ENCODE measurements at regions not wholly inside any gene's neighbourhood (a gene's known extent, or its start where the extent isn't known, plus 50 kb on each side); places are given as distances from the start of the nearest gene placed in this dataset.

DNA sequence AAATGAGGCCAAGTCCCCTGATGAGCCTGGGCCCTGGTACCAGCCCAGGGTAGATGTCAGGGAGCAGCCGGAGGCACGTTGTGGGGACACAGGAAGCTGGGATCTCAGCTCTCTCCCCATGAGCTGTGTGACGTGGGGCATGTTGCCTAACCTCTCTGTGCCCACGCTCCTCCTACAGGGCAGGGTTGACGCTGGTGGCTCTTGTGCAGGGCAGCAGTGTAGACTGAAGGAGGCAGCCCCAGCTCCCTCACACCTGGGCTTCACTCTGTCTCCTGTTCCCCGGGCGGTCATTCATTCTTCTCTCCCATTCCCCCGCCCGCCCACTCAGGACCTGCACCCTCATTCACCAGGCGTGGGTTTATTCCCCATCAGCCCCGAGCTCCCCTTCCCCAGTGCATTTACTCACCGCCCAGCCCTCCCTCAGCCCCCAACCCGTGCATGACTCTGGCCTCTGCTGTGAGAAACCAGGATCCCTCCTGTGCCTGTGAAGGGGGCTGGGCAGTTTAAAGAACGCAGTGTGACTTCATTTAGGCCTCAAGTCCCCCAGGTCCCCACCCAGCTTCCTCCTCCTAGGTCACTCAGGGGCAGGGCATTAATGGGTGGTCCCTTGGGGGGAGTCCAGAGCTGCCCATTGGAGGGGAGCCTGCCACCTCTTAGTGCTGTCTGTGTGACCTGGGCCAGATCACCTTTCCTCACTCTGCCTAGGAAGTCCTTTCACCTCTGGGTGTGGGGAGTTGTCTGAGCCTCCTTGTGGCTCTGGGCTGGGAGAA lies 285.7 kb downstream of the PTPRU start:
- no peak for ATAC-seq
- intact Hi-C loops (cut with DNase I), result no loop called here
- H3K27me3 ChIP-seq, result peaks cover 0 to 84% (median 41%) of the 10 kb centered on the region in 7 donors

DNA sequence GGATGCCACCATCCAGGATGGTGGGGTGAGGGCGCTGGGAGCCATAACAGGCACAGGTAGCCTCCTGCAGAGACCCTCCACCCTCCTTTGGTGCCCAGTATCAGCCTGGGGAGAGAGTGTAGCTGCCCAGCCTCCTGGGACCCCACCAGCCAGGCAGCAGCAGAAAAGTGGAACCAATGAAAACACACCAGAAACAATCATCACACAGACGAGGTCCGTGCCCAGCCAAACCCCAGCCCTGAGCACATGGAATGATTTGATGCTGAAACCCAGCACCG lies 285.1 kb downstream of the PTPRU start:
- Histone ChIP-seq H3K4me3 (no peak overlapping the region), H3K27ac (no peak overlapping the region), H3K9me3 (no peaks in the 10 kb centered on the region), H3K4me1 (no peaks in the 10 kb centered on the region), H3K27me3 (peaks cover 0 to 81% (median 35%) of the 10 kb centered on the region in 7 donors), H3K36me3 (no peaks in the 10 kb centered on the region)
- intact Hi-C loops (cut with DNase I), result no loop called here
- TF ChIP-seq, protein P1, sequence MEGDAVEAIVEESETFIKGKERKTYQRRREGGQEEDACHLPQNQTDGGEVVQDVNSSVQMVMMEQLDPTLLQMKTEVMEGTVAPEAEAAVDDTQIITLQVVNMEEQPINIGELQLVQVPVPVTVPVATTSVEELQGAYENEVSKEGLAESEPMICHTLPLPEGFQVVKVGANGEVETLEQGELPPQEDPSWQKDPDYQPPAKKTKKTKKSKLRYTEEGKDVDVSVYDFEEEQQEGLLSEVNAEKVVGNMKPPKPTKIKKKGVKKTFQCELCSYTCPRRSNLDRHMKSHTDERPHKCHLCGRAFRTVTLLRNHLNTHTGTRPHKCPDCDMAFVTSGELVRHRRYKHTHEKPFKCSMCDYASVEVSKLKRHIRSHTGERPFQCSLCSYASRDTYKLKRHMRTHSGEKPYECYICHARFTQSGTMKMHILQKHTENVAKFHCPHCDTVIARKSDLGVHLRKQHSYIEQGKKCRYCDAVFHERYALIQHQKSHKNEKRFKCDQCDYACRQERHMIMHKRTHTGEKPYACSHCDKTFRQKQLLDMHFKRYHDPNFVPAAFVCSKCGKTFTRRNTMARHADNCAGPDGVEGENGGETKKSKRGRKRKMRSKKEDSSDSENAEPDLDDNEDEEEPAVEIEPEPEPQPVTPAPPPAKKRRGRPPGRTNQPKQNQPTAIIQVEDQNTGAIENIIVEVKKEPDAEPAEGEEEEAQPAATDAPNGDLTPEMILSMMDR (IDR thresholded peaks at IDR 0.05), result no peak
- ATAC-seq (no peak), DNase-seq (no peak)
- WGBS, 2 donors, result 53 to 65% methylated on average over 4 of the region's 4 CpGs

More for the DNA sequence above, 285.7 kb downstream of the PTPRU start:
- Histone ChIP-seq H3K27ac (no peak overlapping the region), H3K4me3 (no peak overlapping the region), H3K4me1 (no peaks in the 10 kb centered on the region), H3K9me3 (no peaks in the 10 kb centered on the region), H3K36me3 (no peaks in the 10 kb centered on the region)
- 55 to 59% methylated on average over 14 of the region's 14 CpGs for WGBS, 2 donors
- no peak for DNase-seq
- TF ChIP-seq, protein P1 (IDR thresholded peaks at IDR 0.05), result no peak

DNA sequence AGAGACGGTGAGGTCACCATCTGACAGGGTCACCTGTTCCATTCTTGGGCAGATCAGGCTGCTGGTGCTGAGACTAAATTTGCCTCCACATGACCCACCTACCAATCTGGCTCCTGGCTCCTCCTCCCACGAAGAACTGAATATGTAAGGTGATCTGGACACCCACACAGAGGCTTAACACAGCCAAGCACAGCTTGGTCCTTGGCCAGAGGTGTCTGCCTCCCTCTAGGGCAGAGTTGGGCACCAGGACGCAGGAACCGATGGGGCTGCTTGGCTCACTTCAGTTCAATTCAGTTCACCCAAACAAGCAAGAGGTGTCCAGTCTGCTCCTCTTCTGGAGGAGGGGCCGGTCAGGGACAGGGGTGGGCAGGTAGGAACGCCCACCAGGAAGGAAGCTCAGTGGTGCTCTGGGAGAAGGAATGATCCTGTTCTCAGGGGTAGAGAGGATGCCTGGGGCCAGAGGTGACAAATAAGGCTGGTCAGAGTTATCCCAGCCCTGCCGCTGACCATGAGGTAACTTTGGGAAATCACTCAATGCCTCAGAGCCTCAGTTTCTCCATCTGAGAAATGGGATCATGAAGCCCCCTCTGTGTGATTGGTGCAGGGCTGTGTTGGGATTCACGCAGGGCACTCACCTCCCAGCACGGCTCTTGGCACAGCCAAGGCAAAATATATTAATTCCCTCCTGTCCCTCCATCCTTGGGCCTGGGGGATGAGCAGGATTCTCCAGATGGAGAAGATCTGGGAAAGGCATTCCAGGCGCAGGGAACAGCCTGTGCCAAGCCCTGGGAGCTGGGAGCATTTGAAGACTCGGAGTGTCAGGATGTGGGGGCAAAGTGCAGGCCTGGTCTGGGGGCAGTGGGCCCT lies 284.5 kb downstream of the PTPRU start:
- Histone ChIP-seq H3K4me1 (no peaks in the 10 kb centered on the region), H3K9me3 (no peaks in the 10 kb centered on the region), H3K27ac (no peak overlapping the region), H3K4me3 (no peak overlapping the region), H3K36me3 (no peaks in the 10 kb centered on the region), H3K27me3 (peaks cover 0 to 81% (median 38%) of the 10 kb centered on the region in 7 donors)
- intact Hi-C loops (cut with DNase I), result no loop called here
- ATAC-seq, result no peak
- DNase-seq, result no peak
- TF ChIP-seq, protein P1 (IDR thresholded peaks at IDR 0.05), result no peak
- 71 to 73% methylated on average over 11 of the region's 11 CpGs for WGBS, 2 donors

DNA sequence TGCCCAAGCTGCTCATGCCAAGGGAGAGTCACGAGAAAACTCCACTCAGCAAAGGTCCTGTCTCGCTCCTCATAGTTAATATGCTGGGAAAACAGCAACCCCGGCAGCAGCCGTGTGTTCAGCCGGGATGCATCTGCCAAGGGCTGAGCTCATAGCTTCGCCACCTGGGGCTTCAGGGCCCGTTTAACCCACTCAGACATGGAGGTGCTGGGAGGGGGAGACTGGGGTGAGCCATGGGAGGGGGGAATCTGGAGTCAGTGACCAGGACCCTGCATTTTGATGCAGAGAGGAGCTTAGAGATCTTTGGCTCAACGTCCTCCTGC lies 283.4 kb downstream of the PTPRU start:
- WGBS, 2 donors, result 32 to 42% methylated on average over 8 of the region's 8 CpGs
- TF ChIP-seq, protein P1 (IDR thresholded peaks at IDR 0.05), result no peak
- Histone ChIP-seq H3K36me3 (no peaks in the 10 kb centered on the region), H3K9me3 (no peaks in the 10 kb centered on the region), H3K4me1 (no peaks in the 10 kb centered on the region), H3K27ac (no peak overlapping the region), H3K4me3 (no peak overlapping the region), H3K27me3 (peaks cover 0 to 82% (median 39%) of the 10 kb centered on the region in 7 donors)
- intact Hi-C loops (cut with DNase I), result loop anchor here in 2 of 10 donors (10.0 kb wide), 2 partner anchors 565 to 585 kb away; no protein-coding TSS in a partner anchor
- DNase-seq, result no peak
- ATAC-seq, result no peak

Data from heart right ventricle (tissue), 16 donors.